ENCODE measurements at regions not wholly inside any gene's neighbourhood (a gene's known extent, or its start where the extent isn't known, plus 50 kb on each side); places are given as distances from the start of the nearest gene placed in this dataset.
A peak's percentile ranks its signal among the peaks of the same experiment; 100 is the strongest.

DNA sequence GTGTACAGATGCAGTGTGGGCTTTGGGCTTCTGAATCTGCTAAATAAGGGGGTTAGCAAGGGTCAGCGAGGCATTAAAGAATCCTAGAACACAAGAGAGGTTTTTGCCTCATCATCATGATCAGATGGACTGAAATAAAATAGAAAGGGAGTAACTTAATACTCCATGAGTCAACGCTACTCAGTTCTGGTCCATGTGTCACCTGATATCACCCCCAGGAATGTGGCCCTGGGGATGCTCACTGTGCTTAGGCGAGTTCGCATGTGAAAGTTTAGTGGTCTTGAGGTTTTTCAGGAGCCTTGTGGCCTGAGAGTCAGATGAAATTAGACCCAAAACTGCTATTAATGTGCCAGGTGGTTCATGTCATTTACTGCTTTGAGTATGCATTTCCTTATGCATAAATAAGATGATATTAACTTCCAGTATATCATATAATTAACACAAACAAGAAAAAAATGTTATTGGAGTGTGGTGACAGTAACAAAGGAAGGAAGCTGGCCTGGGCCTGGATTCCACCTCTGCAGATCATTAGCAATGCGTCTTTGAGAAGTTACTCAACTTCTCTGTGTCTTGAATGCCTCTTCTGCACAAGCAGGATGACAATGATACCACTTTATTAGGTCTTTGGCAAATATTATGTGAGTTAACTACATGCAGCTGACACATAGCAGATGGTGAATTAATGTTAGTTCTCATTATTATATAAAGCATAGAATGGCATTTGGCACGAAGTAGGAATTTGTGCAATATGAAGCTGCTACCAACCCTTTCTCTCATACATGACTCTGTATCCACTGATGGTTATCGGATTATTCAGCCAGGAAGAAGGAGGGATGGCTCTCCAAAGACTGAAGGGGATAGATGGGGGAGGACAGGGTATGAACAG, 1272.6 kb downstream of the AACS start:
- peak; percentile 48 to 76 for DNase-seq

DNA sequence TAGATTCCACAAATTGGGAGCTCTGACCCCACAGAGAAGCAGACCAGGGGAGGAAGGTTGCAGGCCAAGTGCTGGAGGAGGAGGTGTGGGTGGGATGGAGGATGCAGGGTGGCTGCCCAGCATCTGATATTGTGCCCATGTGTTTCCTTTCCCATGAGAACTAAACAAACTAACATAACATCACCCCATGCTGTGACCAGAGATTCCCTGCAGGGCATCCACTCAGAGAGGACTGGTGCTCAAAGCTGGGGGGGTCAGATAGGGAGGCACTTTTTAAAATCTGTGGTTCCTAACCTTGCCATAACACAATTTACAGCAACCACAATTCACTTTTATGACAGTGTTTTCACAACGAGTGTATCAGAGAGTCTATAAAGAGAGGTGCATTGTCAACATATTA, 1277.6 kb downstream of the AACS start:
- no peak for DNase-seq

DNA sequence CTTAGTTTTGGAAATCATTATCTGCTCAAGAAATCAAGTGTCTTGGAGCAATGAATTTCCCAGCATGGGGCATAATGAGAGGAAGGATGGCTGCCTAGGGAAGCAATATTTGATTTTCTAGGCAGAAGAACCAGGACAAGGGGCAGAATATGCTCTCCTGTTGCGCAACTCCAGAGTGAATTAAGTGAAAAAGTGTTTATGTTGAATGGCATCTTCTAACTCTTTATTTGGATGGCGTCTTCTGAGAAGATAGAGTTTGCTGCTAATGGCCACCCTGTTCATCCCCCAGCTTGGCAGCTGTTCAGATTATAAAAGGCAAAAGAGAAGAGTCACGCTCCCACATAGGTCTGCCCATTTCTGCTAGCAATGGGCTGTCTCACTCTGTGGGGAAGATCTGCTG, 1278.1 kb downstream of the AACS start:
- DNase-seq, result no peak

DNA sequence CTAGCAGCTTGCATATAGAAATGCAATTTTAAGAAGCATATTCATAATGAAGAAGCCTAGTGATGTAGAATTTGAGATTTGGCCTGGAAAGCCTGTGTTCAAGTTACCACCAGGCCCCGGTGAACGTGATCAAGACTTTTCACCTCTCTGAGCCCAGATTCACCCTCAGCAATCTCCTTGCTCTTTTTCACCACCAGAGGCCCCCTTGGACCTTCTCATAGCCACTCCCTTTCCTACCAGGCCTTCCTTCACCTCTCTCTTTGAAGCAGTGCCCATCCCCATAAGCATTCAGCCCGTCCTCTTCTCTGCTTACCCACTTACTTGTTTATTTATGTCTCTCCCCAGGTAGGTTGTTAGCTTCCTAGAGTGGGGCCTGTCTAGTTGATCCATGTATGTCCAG, 1280.9 kb downstream of the AACS start:
- DNase-seq, result no peak

DNA sequence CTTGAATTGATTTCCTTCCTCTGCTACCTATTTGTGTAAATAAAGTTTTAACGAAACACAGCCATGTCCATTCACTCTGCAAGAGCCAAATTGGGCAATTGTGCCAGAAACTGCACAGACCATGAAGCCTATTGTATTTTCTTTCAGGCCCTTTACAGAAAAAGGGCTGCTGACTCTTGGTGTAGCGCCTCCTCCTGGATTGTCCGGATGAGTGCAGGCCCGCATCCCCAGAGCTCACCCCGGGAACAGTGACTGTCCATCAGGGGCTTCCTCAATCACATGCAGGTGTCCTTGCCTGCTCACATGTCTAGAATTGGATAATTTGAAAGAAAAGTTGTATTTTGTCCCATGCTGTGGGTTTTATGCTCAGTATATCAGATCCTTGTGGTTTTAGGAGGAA, 1282.2 kb downstream of the AACS start:
- no peak for DNase-seq

DNA sequence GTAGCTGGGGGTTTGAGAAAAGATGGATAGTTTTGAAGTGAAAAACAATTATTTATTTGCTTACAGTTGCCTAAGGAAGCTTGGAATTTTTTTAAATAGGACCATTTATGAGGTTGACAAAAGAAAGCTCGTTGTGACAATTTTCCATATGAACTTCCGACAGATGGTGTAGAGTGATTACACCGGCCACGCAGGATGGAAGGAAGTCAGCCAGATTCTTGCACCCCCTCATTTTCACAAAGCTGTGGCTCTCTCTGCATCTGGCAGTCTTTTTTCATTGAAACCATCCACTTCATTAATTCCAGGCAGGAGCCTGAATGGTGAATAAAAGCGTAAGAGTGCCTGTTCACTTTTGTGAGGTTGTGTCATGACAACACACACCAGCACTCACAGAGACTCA, 1284.1 kb downstream of the AACS start:
- no peak for DNase-seq

DNA sequence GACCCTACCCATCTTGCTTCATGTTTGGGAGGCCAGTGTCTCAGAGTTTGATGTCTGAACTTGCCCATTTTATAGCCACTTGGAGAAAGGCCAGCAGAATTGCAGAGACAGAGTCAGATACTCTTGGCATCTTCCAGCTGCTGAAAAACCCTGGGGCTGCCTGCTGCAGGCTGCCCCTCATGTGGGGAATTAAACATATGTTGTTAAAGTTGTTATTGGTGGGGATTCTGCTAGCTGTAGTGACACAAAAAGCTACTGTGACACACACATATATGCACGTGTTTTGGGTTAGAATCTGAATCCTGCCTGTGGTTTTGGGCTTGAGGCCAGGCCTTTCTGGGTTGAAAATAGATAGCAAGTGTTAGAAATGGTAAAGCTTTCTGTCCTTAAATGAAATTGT, 1288.4 kb downstream of the AACS start:
- DNase-seq, result no peak

DNA sequence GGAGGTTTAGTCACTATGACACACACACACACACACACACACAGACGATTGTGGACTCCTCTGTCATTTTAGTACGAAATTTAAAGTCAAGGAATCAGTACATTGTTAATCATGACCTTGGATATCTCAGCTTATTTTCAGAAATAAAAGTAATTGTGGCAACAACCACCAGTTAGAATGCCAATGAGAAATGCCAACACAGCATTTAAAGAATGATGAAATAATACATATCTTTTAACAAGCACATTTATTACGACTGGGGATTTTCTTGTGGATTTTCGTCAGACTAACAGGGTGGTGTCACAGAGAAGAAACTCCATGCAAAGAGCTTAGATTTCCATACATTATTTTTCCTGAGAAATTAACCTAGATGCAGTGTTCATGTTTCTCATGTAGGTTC, 1289.4 kb downstream of the AACS start:
- DNase-seq, result no peak

DNA sequence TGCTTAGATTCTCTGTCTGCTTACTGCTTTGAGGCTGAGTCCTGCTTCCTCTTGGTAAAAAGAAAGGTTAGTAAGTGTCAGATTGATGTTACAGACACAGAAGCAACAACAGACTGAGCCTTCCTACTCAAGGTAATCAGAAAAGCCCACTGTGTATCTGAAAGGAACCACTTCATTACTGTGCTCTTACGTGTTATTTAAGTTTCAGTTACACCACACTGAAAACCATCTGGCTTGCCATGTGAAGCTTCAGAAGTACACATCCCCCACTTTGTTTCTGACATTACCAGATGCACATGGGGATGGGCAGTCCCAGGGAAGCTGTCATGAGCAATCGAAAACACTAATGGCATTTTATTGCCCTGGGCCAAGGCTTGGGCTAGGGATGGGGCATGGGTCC, 1290.1 kb downstream of the AACS start:
- peak; percentile 62 to 81 for DNase-seq

DNA sequence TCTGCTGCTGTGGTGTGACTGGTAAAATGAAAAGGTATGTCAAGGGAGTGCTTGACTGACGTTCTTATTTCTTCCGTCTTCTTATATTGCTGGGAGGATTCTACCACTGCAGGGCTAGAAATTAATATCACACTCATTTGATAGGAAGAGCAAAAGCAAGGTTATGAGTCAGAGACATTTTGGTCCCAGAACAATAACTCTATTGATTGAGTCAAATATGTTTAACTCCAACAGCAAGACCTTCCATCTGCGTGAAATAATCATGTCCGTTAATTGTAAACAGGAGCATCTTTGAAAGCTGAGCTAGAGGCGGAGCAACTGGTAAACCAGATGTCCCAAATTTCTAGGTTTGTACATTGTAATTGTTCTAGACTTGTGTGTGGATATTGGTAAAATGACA, 1293.6 kb downstream of the AACS start:
- DNase-seq, result no peak

DNA sequence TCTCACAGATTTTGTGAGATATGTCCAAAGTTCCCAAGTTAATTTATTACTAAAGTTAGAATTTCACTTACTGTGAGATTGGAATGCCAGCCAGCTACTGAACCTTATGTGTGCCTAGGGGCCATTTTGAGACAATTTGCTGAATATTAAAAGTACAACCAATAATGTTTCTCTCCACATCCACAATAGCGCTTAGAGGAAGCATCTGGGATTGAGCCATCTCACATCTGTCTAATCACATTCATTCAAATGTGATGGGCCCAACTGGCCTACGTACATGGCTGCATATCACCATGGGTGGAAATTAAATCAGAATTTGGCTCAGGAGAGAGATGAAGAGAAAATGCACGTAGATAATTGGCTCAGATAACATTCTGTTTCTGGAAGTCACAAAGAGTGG, 1294.0 kb downstream of the AACS start:
- no peak for DNase-seq

DNA sequence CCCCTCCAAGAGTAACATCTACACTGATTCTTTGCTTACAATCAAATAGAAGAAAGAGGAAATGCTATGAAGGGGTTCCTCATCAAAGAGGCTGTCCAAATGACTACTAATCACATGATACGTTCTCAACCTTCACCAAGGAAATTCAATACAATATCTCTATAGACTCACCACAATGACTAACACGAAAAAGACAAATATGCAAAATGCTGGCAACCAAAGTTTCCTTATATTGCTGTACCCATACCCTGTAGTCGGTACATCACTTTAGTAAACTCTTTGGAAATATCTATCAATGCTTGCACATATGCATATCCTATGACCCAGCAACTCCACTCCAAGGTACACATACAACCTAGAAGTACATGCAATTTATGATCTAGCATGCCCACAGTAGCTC, 1296.6 kb downstream of the AACS start:
- DNase-seq, result no peak

DNA sequence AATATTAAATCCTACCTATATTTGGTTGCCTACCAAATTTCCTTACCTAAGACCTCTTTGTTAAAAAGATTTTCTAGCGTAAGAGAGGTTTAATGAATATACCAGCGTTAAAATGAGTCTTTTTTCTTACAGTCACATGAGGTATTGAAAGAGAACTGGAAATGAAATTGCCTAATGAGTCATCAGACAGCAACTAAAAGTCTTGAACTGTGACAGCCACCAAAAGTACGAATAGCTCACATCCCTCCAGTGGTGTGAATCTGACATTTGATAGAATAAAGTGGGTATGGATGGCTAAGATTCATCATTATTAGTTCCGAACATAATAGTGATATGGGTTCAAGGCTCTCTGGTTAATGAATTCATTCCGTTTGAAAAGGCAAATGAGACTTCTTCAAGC, 1297.3 kb downstream of the AACS start:
- DNase-seq, result no peak

DNA sequence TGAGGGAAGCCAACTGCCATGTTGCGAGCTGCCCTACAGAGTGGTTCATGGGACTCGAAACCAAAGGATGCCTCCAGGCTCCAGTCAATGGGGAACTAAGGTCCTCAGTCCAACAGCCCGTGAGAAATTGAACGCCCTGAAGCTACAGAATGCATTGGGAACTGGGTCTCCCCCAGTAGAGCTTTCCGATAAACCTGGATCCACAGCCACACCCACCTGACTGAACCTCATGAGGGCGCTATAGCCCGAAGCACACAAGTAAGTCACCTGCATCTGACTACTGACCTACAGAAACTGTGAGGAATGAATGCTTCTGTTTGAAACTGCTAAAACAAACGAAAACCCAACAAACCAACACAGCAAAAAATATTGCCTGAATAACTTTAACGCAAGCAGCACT, 1297.7 kb downstream of the AACS start:
- DNase-seq, result no peak

DNA sequence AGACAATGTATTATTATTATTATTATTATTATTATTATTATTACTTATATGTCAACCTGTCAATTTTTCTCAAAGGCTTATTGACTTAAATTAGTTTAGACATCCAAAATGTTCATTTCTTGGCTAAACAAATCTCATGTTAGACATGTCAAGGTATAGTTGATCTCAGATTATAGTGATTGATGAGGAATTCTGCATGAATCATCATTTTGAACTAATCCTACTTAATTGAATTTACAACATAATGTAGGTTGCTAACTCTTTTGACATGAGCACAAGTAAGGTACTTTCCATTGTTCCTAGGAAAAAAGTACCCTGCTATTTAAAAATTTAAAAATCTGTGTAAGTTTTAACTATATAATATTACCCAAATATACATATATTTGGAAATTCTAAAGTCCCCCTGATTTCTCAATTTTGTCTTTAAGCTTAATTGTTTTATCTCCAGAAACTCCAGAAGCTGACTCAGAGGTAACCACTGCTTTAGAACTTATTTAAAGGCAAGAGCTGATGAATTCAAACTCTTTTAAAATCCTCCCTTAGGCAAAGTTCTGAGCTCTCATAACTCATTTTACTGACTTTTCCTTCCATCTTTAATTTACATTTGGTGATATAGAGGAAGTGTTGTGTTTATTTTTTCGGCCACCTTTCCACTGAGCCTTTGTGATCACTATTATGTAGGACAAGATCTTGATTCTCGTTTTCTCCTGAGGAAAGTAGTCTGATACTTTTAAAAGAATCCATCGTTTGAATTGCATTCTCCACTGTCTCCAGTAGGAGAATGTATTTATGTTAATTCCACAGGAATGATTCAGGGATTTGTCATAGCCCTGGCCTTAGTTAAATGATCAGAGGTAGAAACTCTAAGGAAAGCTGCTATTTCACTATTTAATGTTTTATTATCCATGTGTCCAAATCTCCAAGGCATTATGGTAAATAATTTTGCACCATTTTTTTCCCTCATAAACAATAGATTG, 1304.5 kb downstream of the AACS start:
- no peak for DNase-seq

DNA sequence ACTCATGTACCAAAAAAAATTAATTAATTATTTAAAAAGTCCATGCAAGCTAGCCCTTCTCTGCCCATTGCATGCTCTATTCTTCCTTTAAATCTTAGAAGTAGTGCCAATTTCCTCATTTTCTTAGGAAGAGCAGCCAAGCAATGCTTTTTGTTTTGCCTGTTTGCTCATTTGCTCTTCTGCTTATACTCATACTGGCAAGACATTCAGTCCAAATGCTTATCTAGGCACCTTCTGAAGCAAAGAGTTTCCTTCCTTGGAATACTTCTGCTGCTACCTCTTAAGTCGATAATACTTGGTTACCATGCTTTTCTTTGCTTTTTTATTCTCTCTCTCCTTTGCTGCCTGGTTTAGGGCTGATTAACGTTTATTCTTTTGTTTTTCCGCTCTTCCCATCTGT, 1318.3 kb downstream of the AACS start:
- DNase-seq, result no peak

DNA sequence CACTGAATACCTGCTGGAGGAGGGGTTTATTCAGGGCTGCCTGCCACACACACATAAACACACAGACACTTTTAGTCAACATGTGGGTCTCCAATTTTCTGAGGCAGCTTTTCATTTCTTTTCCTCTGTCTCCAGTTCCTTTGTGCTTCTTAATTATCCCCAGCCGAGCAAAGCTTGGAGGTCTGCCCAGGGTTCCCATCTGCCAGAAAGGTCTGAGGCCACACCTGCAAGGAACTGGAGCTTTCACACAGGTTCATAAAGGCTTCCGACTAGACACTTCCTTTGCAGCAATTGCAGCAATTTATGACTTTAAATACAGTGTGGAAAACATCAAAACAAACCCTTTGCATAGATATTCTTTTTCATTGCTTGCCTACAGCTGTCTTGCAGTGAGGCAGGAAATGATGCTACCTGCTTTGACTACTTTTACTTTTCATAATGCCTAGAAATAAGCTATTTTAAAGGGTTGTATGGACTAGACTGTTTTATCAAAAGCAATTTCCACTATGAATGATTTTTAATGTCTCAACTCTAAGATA, 1318.9 kb downstream of the AACS start:
- peak in 1 of 2 experiments; percentile 28 for DNase-seq

DNA sequence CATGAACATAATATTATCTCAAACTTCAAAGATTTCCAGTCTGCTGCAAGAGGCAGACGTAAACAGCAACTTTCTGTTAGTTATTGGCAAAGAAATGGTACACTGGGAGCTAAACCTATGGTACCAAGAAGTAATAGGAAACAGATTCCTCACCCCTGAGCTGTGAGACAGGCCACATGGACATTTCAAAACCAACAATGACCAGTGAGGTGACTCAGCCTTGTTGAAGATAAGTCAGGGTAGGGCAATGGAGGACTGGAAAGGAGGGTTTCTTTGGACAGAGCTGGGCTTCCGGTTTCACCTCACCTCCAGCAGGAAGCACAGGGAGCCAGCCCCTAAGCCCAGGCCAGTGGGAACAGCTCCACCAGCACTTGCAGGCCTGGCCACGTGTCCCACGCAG, 1320.5 kb downstream of the AACS start:
- no peak for DNase-seq

DNA sequence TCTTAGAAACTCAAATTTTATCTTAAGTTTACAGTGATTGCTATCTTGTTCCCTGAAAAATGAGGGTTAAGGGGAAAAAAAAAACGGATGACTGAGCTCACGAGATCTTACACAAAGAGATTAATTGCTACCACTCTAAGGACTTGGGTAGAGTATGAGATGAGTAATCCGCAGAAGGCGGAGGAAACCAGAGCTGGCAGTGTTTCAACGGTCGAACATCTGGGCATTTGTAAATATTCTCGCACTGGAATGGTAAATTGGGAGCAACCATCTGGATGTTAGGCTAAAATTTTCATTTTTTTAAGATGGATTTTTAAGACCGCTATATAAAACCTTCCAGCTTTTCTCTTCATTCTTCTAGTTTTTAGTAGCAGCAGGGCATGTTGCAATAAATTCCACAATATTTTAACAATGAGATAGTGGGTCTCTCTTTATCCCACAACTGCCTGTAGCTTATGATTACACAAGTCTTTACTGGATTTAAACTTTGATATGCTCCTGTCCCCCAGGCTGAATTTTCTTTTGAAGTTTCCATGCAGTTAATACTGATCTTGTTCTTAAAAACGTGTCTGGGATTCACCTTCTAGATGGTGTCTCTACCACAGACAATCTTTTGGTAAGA, 1324.1 kb downstream of the AACS start:
- peak; percentile 46 to 72 for DNase-seq

DNA sequence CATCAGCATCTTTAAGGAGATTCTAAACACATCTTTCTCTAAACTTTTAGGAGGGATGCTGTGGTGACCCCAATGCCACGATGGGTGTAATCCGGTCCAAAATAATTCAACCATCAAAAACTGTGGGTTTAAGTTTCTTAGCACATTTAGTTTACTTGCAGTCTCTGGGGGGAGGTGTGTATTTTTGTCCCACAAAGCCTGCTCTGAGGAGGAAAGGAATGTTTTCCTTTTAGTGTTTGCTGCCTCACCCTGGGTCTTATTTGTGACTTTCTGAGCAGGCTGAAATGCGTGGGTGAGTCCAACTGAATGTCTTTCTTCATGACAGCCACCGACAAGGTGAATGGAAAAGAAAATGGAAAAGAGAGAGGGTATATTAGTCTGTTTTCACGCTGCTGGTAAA, 1324.7 kb downstream of the AACS start:
- DNase-seq, result no peak

DNA sequence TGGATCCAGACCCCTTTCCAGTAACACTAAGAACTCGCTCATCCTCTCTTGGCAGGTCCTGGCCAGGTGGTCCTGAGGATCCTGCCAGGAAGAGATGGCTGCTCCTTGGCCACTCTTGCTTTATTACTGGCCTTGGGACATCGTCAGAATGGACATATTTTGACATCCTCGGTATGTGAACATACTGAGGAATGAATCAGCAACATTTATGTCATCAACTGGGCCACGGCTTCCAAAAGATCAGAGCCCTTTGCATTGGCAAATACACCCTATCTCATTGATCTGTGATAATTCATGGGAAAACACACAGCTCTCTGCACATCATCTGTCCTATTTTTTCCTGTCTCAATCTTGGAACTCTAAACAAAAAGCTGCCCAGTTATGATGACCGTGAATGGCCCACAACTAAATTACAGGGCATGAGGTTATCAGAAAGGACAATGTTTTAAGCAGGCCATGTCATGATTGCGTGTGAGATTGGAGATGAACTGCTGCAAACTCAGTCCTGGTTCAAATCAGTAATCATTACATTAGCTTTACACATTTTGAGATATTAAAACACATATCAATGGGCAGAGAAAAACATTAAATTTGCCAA, 1325.8 kb downstream of the AACS start:
- DNase-seq, result no peak

DNA sequence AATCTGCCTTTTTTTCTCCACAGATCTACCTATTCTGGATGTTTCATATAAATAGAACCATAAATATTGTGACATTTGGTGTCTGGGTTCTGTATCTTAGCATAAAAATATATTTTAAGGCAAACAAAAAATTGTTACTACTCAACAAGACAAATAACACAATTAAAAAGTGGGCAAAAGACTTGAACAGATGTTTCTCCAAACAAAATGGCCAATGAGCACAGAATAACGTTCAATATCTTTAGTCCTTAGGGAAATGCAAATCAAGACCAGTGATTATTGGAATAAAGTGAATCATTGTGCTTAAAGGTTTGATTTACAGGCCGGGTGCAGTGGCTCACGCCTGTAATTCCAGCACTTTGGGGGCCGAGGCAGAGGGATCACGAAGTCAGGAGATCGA, 1331.3 kb downstream of the AACS start:
- no peak for DNase-seq

DNA sequence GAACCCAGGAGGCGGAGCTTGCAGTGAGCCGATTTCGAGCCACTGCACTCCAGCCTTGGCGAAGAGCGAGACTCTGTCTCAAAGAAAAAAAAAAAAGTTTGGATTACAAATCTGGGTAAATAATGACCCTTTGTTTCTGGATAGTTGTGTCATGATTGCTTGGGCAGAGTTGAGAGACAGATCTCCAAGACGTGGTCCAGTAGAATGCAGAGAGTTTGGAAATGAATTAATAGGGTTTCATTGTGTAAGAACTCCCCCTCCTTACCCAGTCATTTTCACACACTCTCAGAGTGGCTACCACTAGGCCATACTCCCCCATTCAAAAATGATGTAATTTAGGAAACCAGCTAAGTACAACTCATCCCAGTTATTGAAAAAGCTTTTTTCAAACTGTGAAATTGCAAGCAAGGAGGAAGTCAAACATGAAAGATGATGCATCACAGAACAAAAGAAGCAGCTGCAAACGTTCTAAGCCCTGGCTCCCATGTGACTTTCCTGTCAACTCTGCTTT, 1331.9 kb downstream of the AACS start:
- DNase-seq, result no peak
